Prostate gland (tissue), 2 donors: ENCODE measurements at regions not wholly inside any gene's neighbourhood (a gene's known extent, or its start where the extent isn't known, plus 50 kb on each side); places are given as distances from the start of the nearest gene placed in this dataset.

Experiments
- POLR2AphosphoS5 ChIP-seq: sonication (generic); formaldehyde crosslinking; IDR thresholded peaks from one replicate; pipeline ENCODE4 v1.6.1; 2017; ENCODE audit warnings: antibody characterized with exemption
- TF ChIP-seq, protein P1 (sequence below), 4 experiments: fragments of 200-600 bp in 2 of 4; fragments of 450-650 bp in 2 of 4; sonication (generic) in 2 of 4; IDR thresholded peaks; 1 replicate in 3 of 4; 2 replicates in 1 of 4; pipeline ENCODE4 v1.5.1; 2016 to 2019; ENCODE audit warnings: antibody characterized with exemption in 4 of 4, mild to moderate bottlenecking in 2 of 4, moderate library complexity in 2 of 4

DNA sequence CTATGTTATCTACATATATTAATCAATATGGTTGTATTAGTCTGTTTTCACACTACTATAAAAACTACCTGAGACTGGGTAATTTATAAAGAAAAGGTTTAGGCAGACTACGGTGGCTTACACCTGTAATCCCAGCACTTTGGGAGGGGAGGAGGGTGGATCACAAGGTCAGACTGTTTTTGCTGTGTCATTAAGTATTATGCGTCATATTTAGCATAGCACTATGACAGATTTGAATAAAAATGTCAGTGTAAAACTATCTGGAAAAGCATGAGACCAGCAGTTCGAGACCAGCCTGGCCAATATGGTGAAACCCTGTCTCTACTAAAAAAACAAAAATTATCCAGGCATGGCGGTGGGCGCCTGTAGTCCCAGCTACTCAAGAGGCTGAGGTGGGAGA is 209.7 kb upstream of the ARHGAP24 start:
- TF ChIP-seq, protein P1, sequence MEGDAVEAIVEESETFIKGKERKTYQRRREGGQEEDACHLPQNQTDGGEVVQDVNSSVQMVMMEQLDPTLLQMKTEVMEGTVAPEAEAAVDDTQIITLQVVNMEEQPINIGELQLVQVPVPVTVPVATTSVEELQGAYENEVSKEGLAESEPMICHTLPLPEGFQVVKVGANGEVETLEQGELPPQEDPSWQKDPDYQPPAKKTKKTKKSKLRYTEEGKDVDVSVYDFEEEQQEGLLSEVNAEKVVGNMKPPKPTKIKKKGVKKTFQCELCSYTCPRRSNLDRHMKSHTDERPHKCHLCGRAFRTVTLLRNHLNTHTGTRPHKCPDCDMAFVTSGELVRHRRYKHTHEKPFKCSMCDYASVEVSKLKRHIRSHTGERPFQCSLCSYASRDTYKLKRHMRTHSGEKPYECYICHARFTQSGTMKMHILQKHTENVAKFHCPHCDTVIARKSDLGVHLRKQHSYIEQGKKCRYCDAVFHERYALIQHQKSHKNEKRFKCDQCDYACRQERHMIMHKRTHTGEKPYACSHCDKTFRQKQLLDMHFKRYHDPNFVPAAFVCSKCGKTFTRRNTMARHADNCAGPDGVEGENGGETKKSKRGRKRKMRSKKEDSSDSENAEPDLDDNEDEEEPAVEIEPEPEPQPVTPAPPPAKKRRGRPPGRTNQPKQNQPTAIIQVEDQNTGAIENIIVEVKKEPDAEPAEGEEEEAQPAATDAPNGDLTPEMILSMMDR (IDR thresholded peaks at IDR 0.05), result no peak
- TF ChIP-seq POLR2AphosphoS5, result no peak
